RWPE2 (cell line): ENCODE measurements at regions not wholly inside any gene's neighbourhood (a gene's known extent, or its start where the extent isn't known, plus 50 kb on each side); places are given as distances from the start of the nearest gene placed in this dataset.
"Not testable (repeated sequence)": the region's sequence is repeated elsewhere in the genome, so short reads cannot be mapped to it uniquely, and the experiment has no call there.

Source experiments
- ATAC-seq: fragments of 200-7000 bp; cut with Tn5 transposase; 3 replicates; pipeline ENCODE4 v1.9.1; 2021; ENCODE audit warnings: low read depth
- DNase-seq: peaks from one replicate; pipeline ENCODE4 v3.0.0-alpha.2; 2020; ENCODE audit warnings: low spot score
- H3K27ac ChIP-seq: fragments of 450-650 bp; 2 replicates; pipeline ENCODE4 v1.5.1; 2017; ENCODE audit warnings: mild to moderate bottlenecking; ENCODE audit not compliant: poor library complexity, severe bottlenecking
- H3K27me3 ChIP-seq: fragments of 250-450 bp; sonication (Bioruptor Pico); 2 replicates; pipeline ENCODE4 v1.5.1; 2021; ENCODE audit warnings: mild to moderate bottlenecking, moderate library complexity; ENCODE audit not compliant: insufficient read depth, poor library complexity, severe bottlenecking
- H3K36me3 ChIP-seq: fragments of 250-450 bp; sonication (Bioruptor Pico); 2 replicates; pipeline ENCODE4 v1.5.1; 2020; ENCODE audit warnings: low read depth, mild to moderate bottlenecking, moderate library complexity
- H3K4me1 ChIP-seq: fragments of 250-450 bp; sonication (Bioruptor Pico); 2 replicates; pipeline ENCODE4 v1.5.1; 2021; ENCODE audit warnings: mild to moderate bottlenecking, moderate library complexity; ENCODE audit not compliant: insufficient read depth, poor library complexity, severe bottlenecking
- H3K4me3 ChIP-seq: fragments of 250-450 bp; sonication (Bioruptor Pico); 2 replicates; pipeline ENCODE4 v1.5.1; 2021; ENCODE audit warnings: mild to moderate bottlenecking, moderate library complexity; ENCODE audit not compliant: severe bottlenecking
- H3K9me3 ChIP-seq: fragments of 250-450 bp; sonication (Bioruptor Pico); 2 replicates; pipeline ENCODE4 v1.5.1; 2021; ENCODE audit warnings: mild to moderate bottlenecking, moderate library complexity; ENCODE audit not compliant: severe bottlenecking
- CTCF ChIP-seq: fragments of 450-650 bp; IDR thresholded peaks from one replicate; pipeline ENCODE4 v1.5.1; 2017; ENCODE audit warnings: mild to moderate bottlenecking, moderate library complexity; ENCODE audit not compliant: poor library complexity, severe bottlenecking

GRCh38 chr20:48525400-48525799, 302.4 kb downstream of the PREX1 start:
- no peak for TF ChIP-seq CTCF
- ATAC-seq (no peak), DNase-seq (no peak)
- Histone ChIP-seq H3K27me3 (peaks cover 15% of the 10 kb centered on the region), H3K4me1 (no peaks in the 10 kb centered on the region), H3K36me3 (no peaks in the 10 kb centered on the region), H3K9me3 (no peaks in the 10 kb centered on the region), H3K27ac (no peak overlapping the region), H3K4me3 (no peak overlapping the region)

DNA sequence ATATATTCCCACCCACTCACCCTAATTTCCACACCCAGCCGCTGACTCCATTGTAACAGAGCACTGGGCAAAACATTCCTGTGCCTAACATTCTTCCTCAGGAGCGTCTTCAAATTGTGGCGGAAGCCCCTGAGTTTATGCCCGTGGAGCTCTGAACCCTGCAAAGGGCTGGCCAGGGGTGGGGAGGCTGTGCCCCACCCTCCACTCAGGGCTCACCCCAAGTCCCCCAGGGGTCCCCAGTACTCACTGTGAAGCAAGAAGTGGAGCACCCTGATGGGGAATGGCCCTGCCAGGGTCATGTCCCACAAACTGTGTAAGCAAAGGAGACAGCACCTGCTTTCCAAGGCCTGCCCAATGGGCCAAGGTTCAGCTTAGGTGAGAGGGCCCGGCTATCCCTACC, 303.2 kb downstream of the PREX1 start:
- Histone ChIP-seq H3K4me1 (no peaks in the 10 kb centered on the region), H3K9me3 (no peaks in the 10 kb centered on the region), H3K36me3 (no peaks in the 10 kb centered on the region), H3K27ac (no peak overlapping the region), H3K4me3 (no peak overlapping the region), H3K27me3 (peaks cover 13% of the 10 kb centered on the region)
- no peak for ATAC-seq
- no peak for TF ChIP-seq CTCF
- DNase-seq, result no peak

DNA sequence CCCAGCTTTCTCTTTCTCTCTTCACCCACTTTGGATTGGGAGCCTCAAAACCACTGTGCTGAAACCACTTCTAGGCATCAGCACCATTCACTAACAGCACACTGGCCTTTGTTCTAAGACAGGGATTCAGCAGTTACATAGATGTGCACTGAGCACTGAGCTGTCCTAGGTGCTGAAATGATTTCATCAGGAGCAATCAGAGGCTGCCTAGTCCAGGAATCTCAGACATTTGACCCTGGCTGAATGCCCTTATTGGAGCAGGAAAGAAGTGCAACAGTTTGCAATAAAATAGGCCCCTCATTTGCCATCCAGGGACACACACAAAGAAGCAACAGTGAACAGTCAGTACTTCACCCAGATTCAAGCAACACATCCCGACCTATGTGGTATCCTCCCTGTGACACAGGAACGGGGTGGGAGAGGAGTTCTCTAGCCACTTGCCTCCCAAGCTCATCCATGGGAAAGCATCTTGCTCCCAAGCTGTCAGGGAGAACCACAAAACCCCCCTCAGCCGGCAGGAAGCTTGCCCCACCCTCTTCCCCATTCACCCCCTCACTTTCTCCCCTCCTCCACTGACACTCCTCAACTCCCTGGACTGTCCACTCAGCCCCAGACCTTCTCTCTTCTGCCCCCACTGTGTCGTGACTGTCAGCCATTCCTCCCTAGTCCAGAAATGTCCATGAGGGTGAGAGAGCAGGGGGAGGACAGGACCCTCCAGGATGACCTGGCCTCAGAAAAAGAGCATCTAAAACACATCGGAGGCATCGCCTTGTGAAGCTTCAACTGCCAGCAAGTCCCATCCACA, 304.4 kb downstream of the PREX1 start:
- Histone ChIP-seq H3K27me3 (peaks cover 17% of the 10 kb centered on the region), H3K4me3 (no peak overlapping the region), H3K27ac (no peak overlapping the region), H3K4me1 (no peaks in the 10 kb centered on the region), H3K36me3 (no peaks in the 10 kb centered on the region), H3K9me3 (no peaks in the 10 kb centered on the region)
- peak; percentile 94 for ATAC-seq
- TF ChIP-seq CTCF, result no peak
- DNase-seq, result no peak

GRCh38 chr20:48521121-48521520, 306.7 kb downstream of the PREX1 start:
- no peak for TF ChIP-seq CTCF
- ATAC-seq, result no peak
- Histone ChIP-seq H3K36me3 (no peaks in the 10 kb centered on the region), H3K4me3 (no peak overlapping the region), H3K27me3 (peaks cover 9% of the 10 kb centered on the region), H3K4me1 (no peaks in the 10 kb centered on the region), H3K9me3 (no peaks in the 10 kb centered on the region), H3K27ac (no peak overlapping the region)
- no peak for DNase-seq

DNA sequence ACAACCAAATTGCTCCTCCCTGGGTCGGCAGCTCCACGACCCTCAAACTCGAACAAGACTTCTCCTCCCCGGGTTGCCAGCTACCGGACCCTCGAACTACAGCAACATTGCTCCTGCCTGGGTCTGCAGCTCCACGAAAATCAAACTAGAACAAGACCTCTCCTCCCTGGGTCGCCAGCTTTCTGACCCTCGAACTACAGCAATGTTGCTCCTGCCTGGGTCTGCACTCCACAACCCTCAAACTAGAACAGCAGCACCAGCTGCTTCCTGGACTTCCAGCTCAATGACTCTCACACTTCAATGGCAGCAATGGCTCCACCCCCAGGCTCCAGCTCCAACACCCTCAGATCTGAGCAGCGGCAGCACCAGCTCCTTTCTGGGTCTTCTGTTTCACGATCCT, 311.6 kb downstream of the PREX1 start:
- not testable (repeated sequence) for H3K4me3 ChIP-seq, H3K27me3 ChIP-seq, H3K9me3 ChIP-seq, H3K27ac ChIP-seq, H3K4me1 ChIP-seq, H3K36me3 ChIP-seq
- DNase-seq (peak; percentile 91), ATAC-seq (peak; percentile 64)

DNA sequence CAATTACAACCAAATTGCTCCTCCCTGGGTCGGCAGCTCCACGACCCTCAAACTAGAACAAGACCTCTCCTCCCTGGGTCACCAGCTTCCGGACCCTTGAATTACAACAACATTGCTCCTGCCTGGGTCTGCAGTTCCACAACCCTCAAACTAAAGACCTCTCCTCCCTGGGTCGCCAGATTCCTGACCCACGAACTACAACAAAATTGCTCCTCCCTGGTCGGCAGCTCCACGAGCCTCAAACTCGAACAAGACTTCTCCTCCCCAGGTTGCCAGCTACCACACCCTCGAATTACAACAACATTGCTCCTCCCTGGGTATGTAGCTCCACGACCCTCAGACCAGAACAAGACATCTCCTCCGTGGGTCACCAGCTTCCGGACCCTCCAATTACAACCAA, 313.2 kb downstream of the PREX1 start:
- not testable (repeated sequence) for H3K27ac ChIP-seq, H3K9me3 ChIP-seq, ATAC-seq, DNase-seq, H3K36me3 ChIP-seq, H3K27me3 ChIP-seq, H3K4me1 ChIP-seq, H3K4me3 ChIP-seq

GRCh38 chr20:48512539-48512938, 315.3 kb downstream of the PREX1 start:
- H3K4me3 ChIP-seq, H3K4me1 ChIP-seq, H3K36me3 ChIP-seq, H3K27me3 ChIP-seq, H3K27ac ChIP-seq, DNase-seq, H3K9me3 ChIP-seq, ATAC-seq: not testable (repeated sequence)

DNA sequence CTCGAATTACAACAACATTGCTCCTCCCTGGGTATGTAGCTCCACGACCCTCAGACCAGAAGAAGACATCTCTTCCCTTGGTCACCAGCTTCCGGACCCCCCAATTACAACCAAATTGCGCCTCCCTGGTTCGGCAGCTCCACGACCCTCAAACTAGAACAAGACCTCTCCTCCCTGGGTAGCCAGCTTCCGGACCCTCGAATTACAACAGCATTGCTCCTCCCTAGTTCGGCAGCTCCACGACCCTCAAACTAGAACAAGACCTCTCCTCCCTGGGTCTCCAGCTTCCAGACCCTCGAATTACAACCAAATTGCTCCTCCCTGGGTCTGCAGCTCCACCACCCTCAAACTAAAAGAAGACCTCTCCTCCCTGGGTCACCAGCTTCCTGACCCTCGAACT, 322.7 kb downstream of the PREX1 start:
- DNase-seq, ATAC-seq, H3K27ac ChIP-seq, H3K36me3 ChIP-seq, H3K4me1 ChIP-seq, H3K4me3 ChIP-seq, H3K9me3 ChIP-seq: not testable (repeated sequence)
- H3K27me3 ChIP-seq, result peaks cover 29% of the 10 kb centered on the region
